K562 (cell line): ENCODE measurements at regions not wholly inside any gene's neighbourhood (a gene's known extent, or its start where the extent isn't known, plus 50 kb on each side); places are given as distances from the start of the nearest gene placed in this dataset.

Experiments
- ATAC-seq: fragments of 200-7000 bp; cut with Tn5 transposase; 3 replicates; pipeline ENCODE4 v1.9.1; 2020; ENCODE audit warnings: moderate library complexity
- BruUV-seq: library from RNA; stranded (reverse); fragments of 400-500 nt; replicated peaks from 2 replicates; lab custom pipeline; 2021; lab: Mats Ljungman, UMichigan
- CTCF ChIA-PET: fragments of 300-600 bp; formaldehyde crosslinking; extraction: SDS; loops from one replicate; lab custom pipeline; 2021; ENCODE audit warnings: low intra/inter-chr PET ratio; lab: Yijun Ruan, JAX
- POLR2A ChIA-PET: fragments of 300-600, 350-650 bp; sonication (Branson Sonifier 250); formaldehyde crosslinking; extraction: SDS; loops from one replicate; lab custom pipeline; 2021; ENCODE audit warnings: antibody characterized with exemption, inconsistent platforms; lab: Yijun Ruan, JAX
- DNase-seq, 4 experiments: peaks; one replicate each; pipeline versions ENCODE4 v3.0.0 to v3.0.0-alpha.2; 2011 to 2018; ENCODE audit warnings: low spot score in 3 of 4, mixed read lengths in 3 of 4; ENCODE audit errors: extremely low read depth in 1 of 4
- FAIRE-seq: peaks from 2 replicates; lab custom pipeline; 2011; peaks lifted over from hg19 to GRCh38; lab: Jason Lieb, UNC
- H2AFZ ChIP-seq: 2 replicates; pipeline ENCODE4 v1.6.0; 2011; ENCODE audit warnings: low read depth, low read length, control low read depth, inconsistent platforms
- H3K27ac ChIP-seq: fragments of 200-600 bp; 3 replicates; pipeline ENCODE4 v1.8.0; 2011; ENCODE audit warnings: low read depth, mild to moderate bottlenecking, control low read depth, inconsistent platforms, low read length, moderate library complexity, mixed read lengths; ENCODE audit errors: extremely low read depth
- H3K27me3 ChIP-seq, 2 experiments: fragments of 300-600 bp in 1 of 2; 2 replicates in 1 of 2; 3 replicates in 1 of 2; pipeline versions ENCODE4 v1.6.0 to v1.8.0; 2011; ENCODE audit warnings: inconsistent platforms in 2 of 2, low read length in 2 of 2, mild to moderate bottlenecking in 1 of 2, mixed read lengths in 1 of 2, moderate library complexity in 1 of 2; ENCODE audit not compliant: control insufficient read depth in 2 of 2, insufficient read depth in 2 of 2
- H3K36me3 ChIP-seq: fragments of 300-600 bp; 3 replicates; pipeline ENCODE4 v1.8.0; 2011; ENCODE audit warnings: mild to moderate bottlenecking, low read length, inconsistent platforms; ENCODE audit not compliant: control insufficient read depth, insufficient read depth
- H3K4me1 ChIP-seq, 2 experiments: fragments of 200-600 bp in 1 of 2; replicated peaks in 1 of 2; 2 replicates in 1 of 2; 3 replicates in 1 of 2; pipeline versions ENCODE4 v1.5.1 to v1.8.0; 2011; ENCODE audit warnings: inconsistent platforms in 2 of 2, low read length in 2 of 2, mild to moderate bottlenecking in 1 of 2, mixed read lengths in 1 of 2, moderate library complexity in 1 of 2; ENCODE audit not compliant: control insufficient read depth in 2 of 2, insufficient read depth in 2 of 2
- H3K4me2 ChIP-seq: 2 replicates; pipeline ENCODE4 v1.6.1; 2011; ENCODE audit warnings: low read length, control low read depth, inconsistent platforms, mixed read lengths; ENCODE audit not compliant: insufficient read depth
- H3K4me3 ChIP-seq: fragments of 200-600 bp; sonication (generic), shearing (Covaris generic); 2 replicates; pipeline ENCODE4 v1.5.1; 2016; ENCODE audit warnings: control low read depth, inconsistent platforms
- H3K79me2 ChIP-seq: fragments of 200-600 bp; 3 replicates; pipeline ENCODE4 v1.8.0; 2011; ENCODE audit warnings: low read length, inconsistent platforms; ENCODE audit not compliant: control insufficient read depth, insufficient read depth
- H3K9ac ChIP-seq, 2 experiments: 2 replicates each; pipeline versions ENCODE4 v1.6.0 to v1.6.1; 2011; ENCODE audit warnings: low read depth in 2 of 2, low read length in 2 of 2, control low read depth in 1 of 2, inconsistent platforms in 1 of 2, mild to moderate bottlenecking in 1 of 2, mixed read lengths in 1 of 2; ENCODE audit not compliant: insufficient read depth in 1 of 2
- H3K9me1 ChIP-seq: one replicate; pipeline ENCODE4 v1.6.0; 2011; ENCODE audit warnings: inconsistent platforms, mild to moderate bottlenecking, low read length, moderate library complexity; ENCODE audit not compliant: control insufficient read depth, insufficient read depth
- H3K9me3 ChIP-seq: replicated peaks from 2 replicates; pipeline ENCODE4 v1.5.1; 2011; ENCODE audit warnings: low read depth, low read length, inconsistent platforms; ENCODE audit not compliant: control insufficient read depth, insufficient read depth
- H4K20me1 ChIP-seq: replicated peaks from 2 replicates; pipeline ENCODE4 v1.6.1; 2011; ENCODE audit warnings: low read length, inconsistent platforms, mixed read lengths; ENCODE audit not compliant: control insufficient read depth, insufficient read depth
- GABPA ChIP-seq: fragments of 200-800 bp; sonication (Bioruptor generic); conservative IDR thresholded peaks from 2 replicates; pipeline ENCODE4 v1.6.1; 2016; ENCODE audit warnings: low read depth, missing genetic modification characterization, missing compliant biosample characterization
- TFAM ChIP-seq: fragments of 250-450 bp; sonication (Bioruptor Pico); conservative IDR thresholded peaks from 2 replicates; pipeline ENCODE4 v1.5.0; 2021; ENCODE audit warnings: mild to moderate bottlenecking, moderate library complexity
- ZBTB40 ChIP-seq, 2 experiments: fragments of 450-650 bp in 1 of 2; sonication (generic) in 1 of 2; formaldehyde crosslinking in 1 of 2; IDR thresholded peaks; 2 replicates each; pipeline versions ENCODE4 v1.7.1 to v1.9.0; 2016 to 2022; ENCODE audit warnings: inconsistent platforms in 1 of 2, mild to moderate bottlenecking in 1 of 2, missing genetic modification reagents in 1 of 2
- WGBS: fragments of 100-300 bp; shearing (Covaris generic); methylation state at CpG from one replicate; pipeline ENCODE4 v1.1.6; 2016; ENCODE audit warnings: low coverage, mixed read lengths; ENCODE audit not compliant: insufficient coverage; ENCODE audit errors: missing lambda C conversion rate; 5-methylcytosine and 5-hydroxymethylcytosine counted together
- in situ Hi-C: fragments of 300-500 bp; cut with MboI; formaldehyde crosslinking; loops from 4 replicates; pipeline ENCODE4 v1.15.0; 2018; ENCODE audit warnings: inconsistent platforms, mixed read lengths
- intact Hi-C: fragments of 100-400 bp; cut with micrococcal nuclease; formaldehyde crosslinking; loops from 2 replicates; pipeline ENCODE4 v1.14.2; 2022

DNA sequence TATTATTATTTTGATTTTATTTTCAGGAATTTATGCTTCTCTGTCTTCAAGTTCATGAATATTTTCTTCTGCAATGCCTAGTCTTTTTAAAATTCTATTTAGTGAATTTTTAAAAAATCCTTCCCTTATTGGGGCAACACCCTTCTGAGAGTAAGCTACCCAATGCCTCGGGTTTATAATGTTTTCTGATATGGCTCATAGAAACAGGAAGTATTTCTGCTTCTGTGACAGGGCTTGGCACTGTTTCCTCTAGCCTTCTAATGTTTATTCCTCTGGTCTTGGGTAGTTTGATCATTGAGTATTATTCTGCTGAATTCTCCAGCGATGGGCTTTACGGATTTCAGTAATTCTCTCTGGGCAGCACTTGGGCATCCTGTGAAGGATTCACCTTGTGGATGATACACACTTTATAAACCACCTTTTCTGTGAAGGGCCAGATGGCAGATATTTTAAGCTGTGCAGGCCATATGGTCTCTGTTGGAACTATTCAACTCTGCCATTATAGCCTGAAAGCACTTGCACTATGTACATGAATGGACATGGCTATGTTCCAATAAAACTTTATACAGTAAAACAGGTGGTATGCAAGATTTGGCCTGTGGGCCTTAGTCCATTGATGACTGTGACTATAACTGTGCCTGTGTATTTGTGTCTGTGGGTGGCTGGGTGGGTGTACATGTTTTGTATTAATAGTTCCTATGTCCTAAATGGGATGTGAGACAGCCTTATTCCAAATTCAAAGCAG, 95.9 kb upstream of the FAT1 start:
- 66% methylated on average over 3 of the region's 3 CpGs for WGBS
- TF ChIP-seq GABPA (no peak), ZBTB40 (IDR thresholded peaks at IDR 0.05) (peak; percentile 89), ZBTB40 (CRISPR knock-in tag; IDR thresholded peaks at IDR 0.05) (peak; percentile 80), TFAM (CRISPR knock-in tag) (no peak)
- Histone ChIP-seq H3K27ac (no peak overlapping the region), H3K4me1 (peaks cover 3 to 17% of the 10 kb centered on the region in 2 experiments; a peak in 3 of 5 replicates), H3K4me3 (no peak overlapping the region), H3K9ac (no peak overlapping the region), H3K79me2 (no peaks in the 10 kb centered on the region), H4K20me1 (no peaks in the 10 kb centered on the region), H3K27me3 (no peaks in the 10 kb centered on the region), H3K4me2 (no peak overlapping the region), H2AFZ (peak overlapping the region; percentile 28; the same call in 1 of the 2 replicates), H3K9me1 (no peaks in the 10 kb centered on the region), H3K36me3 (no peaks in the 10 kb centered on the region), H3K9me3 (0 out of 2 replicates have a peak, but pooled peaks cover 3% of the 10 kb centered on the region)
- ATAC-seq, result no peak
- ChIA-PET CTCF (no interaction called here), POLR2A (interaction anchor here (0.5 to 0.7 kb wide), 2 partner anchors 10 to 19 kb away, joined by 3 to 4 read pairs; no protein-coding TSS in a partner anchor)
- no TSS peak for BruUV-seq
- intact Hi-C loops (no loop called here), in situ Hi-C loops (no loop called here)
- FAIRE-seq, result no peak
- DNase-seq, result no peak
